GM18907 (cell line): ENCODE measurements at regions not wholly inside any gene's neighbourhood (a gene's known extent, or its start where the extent isn't known, plus 50 kb on each side); places are given as distances from the start of the nearest gene placed in this dataset.
A peak's percentile ranks its signal among the peaks of the same experiment; 100 is the strongest.

Experiments used
- ATAC-seq: cut with Tn5 transposase; IDR thresholded peaks from one replicate; pipeline ENCODE4 v1.9.1; 2021; ENCODE audit warnings: mild to moderate bottlenecking, moderate library complexity; ENCODE audit not compliant: unreplicated experiment

DNA sequence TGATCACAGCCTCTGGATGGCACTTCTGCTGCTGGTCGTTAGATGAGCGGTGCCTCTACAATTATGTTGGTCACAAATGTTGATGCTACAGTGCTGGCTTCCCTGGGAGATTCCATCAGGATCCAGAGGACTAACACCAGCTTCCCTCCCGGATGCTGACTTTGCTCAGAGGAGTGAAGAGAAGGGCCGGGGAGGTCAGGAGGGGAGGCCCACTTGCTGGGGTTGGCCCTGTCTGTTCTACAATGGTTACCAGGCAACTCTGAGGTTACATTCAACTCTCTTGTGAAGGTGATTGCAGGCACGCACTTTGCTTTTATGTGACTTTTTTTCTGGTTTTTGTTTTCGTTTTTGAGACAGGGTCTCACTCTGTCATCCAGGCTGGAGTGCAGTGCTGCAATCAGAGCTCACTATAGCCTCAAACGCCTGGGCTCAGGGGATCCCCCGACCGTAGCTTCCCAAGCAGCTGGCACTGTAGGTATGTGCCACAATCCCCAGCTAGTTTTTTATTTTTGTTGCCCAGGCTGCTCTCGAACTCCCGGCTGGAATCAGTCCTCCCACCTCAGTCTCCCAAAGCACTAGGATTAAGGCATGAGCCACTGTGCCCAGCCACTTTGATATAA lies 112.5 kb downstream of the ADSS2 start:
- ATAC-seq: no peak

DNA sequence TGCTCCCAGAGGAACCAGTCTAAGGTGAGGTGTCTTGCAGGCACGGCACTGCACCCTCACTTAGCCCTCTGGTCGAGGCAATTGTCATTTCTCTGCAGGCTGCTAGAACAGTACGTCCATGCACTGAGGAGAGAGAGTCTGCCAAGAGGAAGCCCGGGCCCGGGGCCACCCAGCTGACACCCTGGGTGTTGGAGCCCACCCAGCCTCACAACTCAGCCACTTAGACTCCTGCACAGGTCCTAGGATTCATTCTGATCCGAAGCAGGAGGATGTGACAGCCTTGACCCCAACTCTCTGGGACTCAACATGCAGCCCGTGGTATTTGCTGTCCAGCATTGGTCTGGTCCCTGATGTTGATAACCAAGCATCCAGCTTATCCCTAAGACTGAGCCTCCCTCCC lies 111.9 kb downstream of the ADSS2 start:
- ATAC-seq: no peak

DNA sequence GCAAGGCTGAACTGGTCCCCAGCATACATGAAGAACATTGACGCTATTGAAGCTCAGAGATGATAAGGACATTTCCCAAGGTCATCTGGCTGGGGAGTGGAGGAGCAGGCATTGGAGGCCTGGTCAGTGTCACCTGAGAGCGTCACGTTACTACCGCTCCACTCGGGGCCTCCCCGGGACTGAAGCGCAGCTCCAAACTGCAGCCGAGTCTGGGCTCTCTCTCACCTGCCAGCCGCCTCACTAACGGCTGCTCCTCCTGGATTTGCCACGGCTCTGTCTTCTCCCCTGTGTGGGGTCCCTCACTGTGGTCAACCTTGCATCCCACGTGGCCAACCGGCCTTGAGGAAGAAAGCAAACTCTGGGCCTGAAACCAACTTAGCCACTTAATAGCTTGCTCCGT lies 111.3 kb downstream of the ADSS2 start:
- ATAC-seq: no peak

DNA sequence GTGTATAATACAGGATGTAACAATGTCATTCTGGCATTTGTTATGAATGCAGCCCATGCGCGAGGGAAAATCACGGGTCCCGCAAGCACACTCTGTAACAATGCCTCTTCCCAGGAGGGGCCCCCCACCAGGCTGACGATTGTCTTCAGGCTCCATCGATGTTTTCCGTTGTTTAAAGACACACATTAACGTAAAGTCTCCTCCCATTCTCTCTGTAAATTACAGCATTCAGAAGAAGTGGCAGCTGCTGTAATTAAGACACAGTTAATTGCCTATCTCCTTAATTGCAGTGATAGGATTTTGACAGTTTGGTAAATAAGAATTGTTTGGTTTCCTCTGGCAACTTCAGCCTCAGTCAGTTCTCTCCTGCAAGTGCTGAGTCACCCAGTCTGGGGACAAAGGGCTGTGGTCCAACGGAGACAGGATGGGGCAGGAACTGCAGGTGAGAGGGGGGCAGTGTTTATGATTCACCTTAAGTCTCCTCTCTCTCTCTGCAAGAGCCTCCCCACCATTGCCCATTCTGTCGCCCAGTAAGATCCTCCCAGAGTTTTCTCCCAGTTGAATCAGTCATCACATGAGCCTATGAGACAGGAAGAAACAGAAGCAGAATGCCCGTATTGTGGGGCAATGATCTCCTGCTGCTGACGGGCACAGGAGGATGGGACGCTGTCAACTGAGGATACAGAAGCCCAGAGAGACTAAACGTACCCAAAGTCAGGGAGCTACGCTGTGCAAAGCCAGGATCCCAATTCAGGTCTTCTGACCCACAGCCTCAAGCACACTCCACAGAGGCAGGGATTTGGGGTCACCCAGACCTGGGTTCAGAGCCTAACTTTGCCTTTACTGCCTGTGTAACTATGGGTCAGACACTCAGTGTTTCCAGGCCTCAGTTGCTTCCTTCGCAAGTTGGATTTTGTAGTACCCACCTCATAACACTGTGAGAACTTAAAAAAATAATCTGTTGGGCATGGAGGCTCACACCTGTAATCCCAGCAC lies 110.0 kb downstream of the ADSS2 start:
- no peak for ATAC-seq

DNA sequence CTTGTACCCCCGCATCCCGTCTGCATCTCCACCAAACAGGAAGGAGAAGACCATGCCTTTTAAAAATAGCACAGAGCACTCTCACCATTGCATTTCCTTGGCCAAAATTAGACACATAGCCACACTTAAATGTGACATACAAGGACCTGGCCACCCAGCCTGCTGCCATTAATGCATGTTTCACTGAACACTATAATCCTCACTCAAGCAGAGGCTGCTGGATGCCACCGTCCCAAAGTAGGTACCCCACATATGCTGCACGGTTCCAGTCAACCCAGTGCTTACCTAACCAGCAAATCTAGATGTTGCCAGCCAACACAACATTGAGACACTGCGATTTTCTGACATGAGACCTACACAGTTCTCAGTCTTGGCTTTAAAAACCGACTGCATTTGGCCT lies 107.7 kb downstream of the ADSS2 start:
- no peak for ATAC-seq

DNA sequence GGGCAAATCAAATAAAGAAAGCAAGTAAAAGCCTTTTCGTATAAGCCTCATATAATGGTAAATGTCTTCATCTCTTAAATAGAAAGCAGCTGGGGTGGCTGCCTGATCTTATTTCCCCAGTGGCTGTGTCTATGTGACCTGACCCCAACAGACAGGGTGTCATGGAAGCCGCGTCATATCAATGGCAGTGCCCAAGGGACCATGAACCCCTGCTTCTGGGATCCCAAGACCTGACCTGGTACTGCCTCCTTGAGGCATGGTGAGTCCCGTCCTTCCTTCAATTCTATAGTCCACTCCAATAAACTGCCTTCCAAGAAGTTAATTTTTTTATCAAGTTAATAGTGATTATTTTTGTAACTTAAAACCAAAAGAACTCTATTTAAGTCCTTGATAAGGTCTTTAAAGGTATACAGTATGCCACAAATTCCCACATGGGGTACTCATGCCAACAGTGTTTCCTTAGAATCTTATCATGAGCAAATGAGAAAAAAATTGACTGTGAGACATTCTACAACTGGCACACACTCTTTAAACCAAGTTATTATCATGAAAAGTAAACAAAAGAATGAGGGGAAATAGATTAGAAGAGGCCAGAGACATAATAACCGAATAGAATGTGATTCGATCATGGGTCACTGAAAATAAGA lies 104.6 kb downstream of the ADSS2 start:
- no peak for ATAC-seq

DNA sequence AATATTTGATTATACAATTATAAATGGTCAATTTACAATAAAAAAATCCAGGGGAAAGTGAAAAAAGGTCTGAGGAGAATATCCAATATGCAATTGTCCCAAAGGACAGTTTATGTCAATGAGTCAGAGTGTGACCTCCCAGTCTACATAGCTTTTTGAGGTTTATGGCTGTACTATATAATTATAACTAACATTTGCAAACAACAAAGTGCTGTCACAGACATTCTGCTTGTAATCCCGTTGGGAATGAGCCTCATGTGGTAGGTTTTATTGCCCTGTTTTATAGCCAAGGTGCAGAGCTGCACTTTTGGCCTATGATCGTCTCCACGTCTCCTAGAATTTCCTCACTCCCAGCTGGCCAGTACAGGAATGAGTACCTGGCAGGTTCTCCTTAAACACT lies 103.8 kb downstream of the ADSS2 start:
- no peak for ATAC-seq

DNA sequence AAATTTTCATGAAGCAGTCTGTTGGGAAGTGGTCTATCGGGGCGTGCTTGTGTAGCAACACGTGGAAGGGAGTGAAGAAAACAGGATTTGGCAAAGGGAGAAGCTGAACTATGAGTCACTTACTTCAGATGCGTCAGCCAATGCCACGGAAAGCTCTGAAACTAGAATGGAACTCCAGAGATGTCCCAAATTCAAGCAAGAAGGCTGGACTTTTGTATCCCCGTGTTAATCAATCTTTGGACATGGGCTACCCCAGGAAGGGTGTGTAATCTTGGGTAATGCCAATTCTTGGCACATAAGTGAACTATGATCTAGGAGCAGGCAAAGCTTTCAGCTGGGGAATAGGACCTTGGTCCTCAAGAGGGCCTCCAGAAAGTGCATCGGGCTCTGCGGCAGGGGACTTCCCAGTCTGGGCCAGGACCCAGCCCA lies 102.6 kb downstream of the ADSS2 start:
- ATAC-seq: no peak

DNA sequence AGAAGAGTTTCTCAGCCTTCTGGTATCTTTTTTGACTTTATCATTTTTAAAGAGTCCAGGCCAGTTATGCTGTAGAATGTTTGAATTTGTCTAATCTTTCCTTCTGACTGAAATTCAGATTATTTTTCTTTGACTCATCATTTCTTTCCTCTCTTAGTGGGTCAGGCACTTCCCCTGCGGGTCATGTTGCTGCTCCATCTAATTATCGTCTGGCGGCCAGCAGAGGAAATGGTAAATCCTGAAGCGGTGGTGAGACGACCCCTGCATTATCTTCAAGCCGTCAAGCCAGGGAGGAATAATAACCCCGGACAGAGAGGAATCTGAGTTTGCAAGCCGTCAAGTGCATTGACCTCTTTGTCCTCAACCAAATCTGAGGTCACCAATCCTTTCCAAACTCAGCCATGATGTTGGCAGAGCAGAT lies 102.1 kb downstream of the ADSS2 start:
- ATAC-seq: no peak

DNA sequence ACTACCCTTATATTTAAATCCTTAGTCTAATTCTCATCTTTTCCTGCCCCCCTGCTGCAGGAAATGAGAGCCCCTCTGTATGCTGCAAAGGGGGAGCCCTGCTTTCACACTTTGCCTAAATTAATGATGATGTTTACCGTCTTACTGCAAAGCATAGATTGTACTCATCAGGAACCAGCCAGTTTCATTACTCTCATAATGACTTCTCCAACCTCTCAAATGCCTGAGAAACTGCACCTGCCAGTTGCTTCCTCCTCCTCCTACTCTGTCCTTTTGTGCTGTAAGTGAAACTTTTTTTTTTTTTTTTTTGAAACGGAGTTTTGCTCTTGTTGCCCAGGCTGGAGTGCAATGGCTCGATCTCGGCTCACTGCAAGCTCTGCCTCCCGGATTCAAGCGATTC lies 101.7 kb downstream of the ADSS2 start:
- ATAC-seq: peak; percentile 90

DNA sequence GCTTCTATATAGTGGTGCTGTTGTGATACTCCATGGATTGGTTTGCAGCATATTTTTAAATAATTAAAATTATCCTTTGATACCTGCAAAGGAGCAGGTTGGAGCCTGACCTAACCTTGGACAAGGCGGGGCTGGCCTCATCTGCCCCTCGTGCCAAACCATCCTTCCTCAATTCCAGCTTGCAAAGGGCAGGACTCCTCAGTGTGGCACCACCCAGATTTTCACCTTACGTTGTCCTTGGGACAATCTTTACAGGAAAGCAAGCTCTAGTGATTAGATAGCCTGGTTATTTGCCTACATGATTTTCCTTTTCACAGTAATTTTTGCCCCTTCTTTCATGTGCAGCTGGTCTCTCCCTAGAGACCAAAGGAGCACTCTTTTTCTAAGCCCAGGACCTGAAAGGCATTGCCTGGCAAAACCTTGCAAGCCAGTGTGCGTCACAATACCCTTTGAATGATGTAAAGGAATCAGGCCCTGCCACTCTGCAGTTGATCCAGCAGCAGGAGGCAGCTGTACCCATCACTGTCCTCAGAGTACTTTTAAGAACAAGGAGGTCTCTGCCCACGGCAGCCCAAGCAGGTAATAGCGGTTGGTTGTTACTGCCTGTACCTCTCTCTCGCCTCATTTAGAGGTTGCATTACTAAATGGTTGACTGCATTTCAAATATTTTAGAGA lies 99.4 kb downstream of the ADSS2 start:
- no peak for ATAC-seq

DNA sequence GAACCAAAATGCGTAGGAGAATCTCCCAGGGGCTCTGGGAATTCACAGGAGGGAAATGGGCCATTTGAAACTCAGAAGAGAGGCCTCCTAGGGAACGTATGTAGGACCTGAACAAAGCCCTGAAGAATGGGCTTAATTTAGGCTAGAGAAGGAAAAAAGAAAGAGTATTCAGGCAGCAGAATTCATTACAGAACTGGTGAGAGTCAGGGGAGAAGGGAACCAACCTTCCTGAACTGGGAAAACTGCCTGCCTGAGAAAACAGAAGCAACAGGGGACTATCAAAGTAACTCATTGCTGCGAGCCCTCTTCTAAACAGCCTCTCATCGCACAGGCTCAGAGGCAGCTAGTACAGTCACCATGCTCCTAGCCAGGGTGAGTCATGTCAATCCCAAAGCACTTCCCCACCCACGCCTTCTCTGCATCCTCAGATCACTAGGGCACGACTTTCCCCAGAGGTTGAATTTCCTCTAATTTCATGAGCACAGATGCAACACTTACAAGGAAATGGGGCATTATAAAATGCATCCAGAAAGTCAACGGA lies 98.1 kb downstream of the ADSS2 start:
- no peak for ATAC-seq

DNA sequence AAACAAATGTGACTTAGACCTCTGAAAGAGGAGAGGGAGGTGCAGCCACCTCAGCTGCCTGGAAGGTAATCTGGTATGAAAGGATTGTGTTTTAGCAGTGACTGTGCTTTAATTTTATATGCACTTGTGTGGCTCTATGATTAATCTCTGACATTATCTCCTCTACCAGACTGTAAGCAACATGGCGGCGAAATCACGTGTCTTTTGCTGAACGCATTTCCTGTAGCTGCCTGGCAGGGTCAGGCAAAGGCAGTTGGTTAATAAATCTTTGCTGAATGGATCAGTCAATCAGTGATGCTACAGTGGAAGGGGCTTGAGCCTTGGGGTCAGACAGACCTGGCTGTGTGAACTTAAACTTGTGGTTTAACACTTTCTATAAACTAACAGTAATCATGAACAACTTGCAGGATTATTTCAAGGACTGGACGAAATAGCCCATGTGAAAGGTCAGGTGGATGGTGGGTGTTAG lies 96.9 kb downstream of the ADSS2 start:
- no peak for ATAC-seq

DNA sequence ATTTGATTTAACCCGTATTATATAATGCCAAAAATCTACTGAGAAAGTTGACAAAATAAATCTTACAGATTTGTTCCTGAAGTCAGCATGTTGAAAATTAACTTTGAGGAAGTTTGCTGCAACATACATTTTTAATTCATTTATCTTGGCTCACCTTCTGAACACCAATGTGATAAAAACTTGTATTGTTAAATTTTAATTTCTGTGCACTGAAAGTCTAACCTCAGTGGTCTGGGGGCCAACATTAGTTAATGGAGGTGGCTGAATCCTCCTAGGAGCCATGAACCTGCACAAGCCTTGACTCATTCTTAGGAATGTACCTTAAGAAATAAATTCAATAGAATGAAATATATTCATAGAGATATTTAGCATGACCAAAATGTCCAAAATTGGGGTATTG lies 95.3 kb downstream of the ADSS2 start:
- no peak for ATAC-seq
